Astrocyte (in vitro differentiated cells and primary cell): ENCODE measurements at regions not wholly inside any gene's neighbourhood (a gene's known extent, or its start where the extent isn't known, plus 50 kb on each side); places are given as distances from the start of the nearest gene placed in this dataset.
"Not testable (repeated sequence)": the region's sequence is repeated elsewhere in the genome, so short reads cannot be mapped to it uniquely, and the experiment has no call there.

Source experiments
- DNase-seq: peaks from one replicate; pipeline ENCODE4 v3.0.0-alpha.2; 2010; ENCODE audit warnings: low read depth
- FAIRE-seq: peaks from 2 replicates; lab custom pipeline; 2011; peaks lifted over from hg19 to GRCh38; lab: Jason Lieb, UNC
- H2AFZ ChIP-seq: 2 replicates; pipeline ENCODE4 v1.6.0; 2012; ENCODE audit warnings: low read depth, low read length, inconsistent platforms
- H3K27ac ChIP-seq: 2 replicates; pipeline ENCODE4 v1.5.1; 2011; ENCODE audit warnings: low read depth, low read length, inconsistent platforms
- H3K27me3 ChIP-seq: 2 replicates; pipeline ENCODE4 v1.6.0; 2011; ENCODE audit warnings: low read length, inconsistent platforms; ENCODE audit not compliant: insufficient read depth
- H3K36me3 ChIP-seq: 2 replicates; pipeline ENCODE4 v1.5.1; 2011; ENCODE audit warnings: low read length, inconsistent platforms; ENCODE audit not compliant: insufficient read depth
- H3K4me1 ChIP-seq: 2 replicates; pipeline ENCODE4 v1.5.1; 2011; ENCODE audit warnings: low read length, inconsistent platforms; ENCODE audit not compliant: insufficient read depth
- H3K4me2 ChIP-seq: 2 replicates; pipeline ENCODE4 v1.6.0; 2012; ENCODE audit warnings: low read length, inconsistent platforms
- H3K4me3 ChIP-seq: 2 replicates; pipeline ENCODE4 v1.5.1; 2011; ENCODE audit warnings: low read depth, mild to moderate bottlenecking, low read length, inconsistent platforms; ENCODE audit not compliant: insufficient read depth
- H3K79me2 ChIP-seq: 2 replicates; pipeline ENCODE4 v1.6.0; 2012; ENCODE audit warnings: mild to moderate bottlenecking, low read length, inconsistent platforms; ENCODE audit not compliant: insufficient read depth
- H3K9ac ChIP-seq: 2 replicates; pipeline ENCODE4 v1.6.0; 2012; ENCODE audit warnings: mild to moderate bottlenecking, low read length, inconsistent platforms
- H3K9me3 ChIP-seq: 2 replicates; pipeline ENCODE4 v1.5.1; 2012; ENCODE audit warnings: low read depth, mild to moderate bottlenecking, low read length, inconsistent platforms; ENCODE audit not compliant: insufficient read depth
- H4K20me1 ChIP-seq: 2 replicates; pipeline ENCODE4 v1.6.0; 2012; ENCODE audit warnings: low read length, inconsistent platforms; ENCODE audit not compliant: insufficient read depth
- H3K27ac Mint-ChIP-seq: one replicate; pipeline ENCODE4 v1.8.0; 2021; ENCODE audit warnings: mild to moderate bottlenecking, mixed read lengths; ENCODE audit not compliant: unreplicated experiment
- H3K27me3 Mint-ChIP-seq: one replicate; pipeline ENCODE4 v1.8.0; 2021; ENCODE audit warnings: low read depth, mixed read lengths; ENCODE audit not compliant: unreplicated experiment
- H3K36me3 Mint-ChIP-seq: one replicate; pipeline ENCODE4 v1.8.0; 2021; ENCODE audit warnings: low read depth, mixed read lengths; ENCODE audit not compliant: unreplicated experiment
- H3K4me1 Mint-ChIP-seq: one replicate; pipeline ENCODE4 v1.8.0; 2021; ENCODE audit warnings: low read depth, mixed read lengths; ENCODE audit not compliant: unreplicated experiment
- H3K4me3 Mint-ChIP-seq: one replicate; pipeline ENCODE4 v1.8.0; 2021; ENCODE audit warnings: mild to moderate bottlenecking, moderate library complexity, mixed read lengths; ENCODE audit not compliant: unreplicated experiment
- H3K9me3 Mint-ChIP-seq: one replicate; pipeline ENCODE4 v1.8.0; 2021; ENCODE audit warnings: mild to moderate bottlenecking, mixed read lengths; ENCODE audit not compliant: unreplicated experiment
- CTCF ChIP-seq: IDR thresholded peaks from 2 replicates; pipeline ENCODE4 v1.5.1; 2011; ENCODE audit warnings: low read depth, mild to moderate bottlenecking, inconsistent platforms, low read length, moderate library complexity; ENCODE audit not compliant: insufficient read depth
- EZH2 ChIP-seq: IDR thresholded peaks from 2 replicates; pipeline ENCODE4 v1.6.1; 2012; ENCODE audit warnings: mild to moderate bottlenecking, low read length, inconsistent platforms; ENCODE audit not compliant: insufficient read depth

GRCh38 chr3:75840160-75840559 lies 54.8 kb upstream of the ZNF717 start:
- Histone ChIP-seq H3K4me2 (peak overlapping the region; percentile 67), H3K9ac (peak overlapping the region; percentile 18), H3K27ac (peak overlapping the region; percentile 66)
- not testable (repeated sequence) for H3K36me3 Mint-ChIP-seq, H3K27me3 ChIP-seq, H3K4me1 ChIP-seq, H3K4me3 ChIP-seq, H3K4me3 Mint-ChIP-seq, H3K9me3 ChIP-seq, H3K9me3 Mint-ChIP-seq, FAIRE-seq, H3K27ac Mint-ChIP-seq, H4K20me1 ChIP-seq, H3K36me3 ChIP-seq, H2AFZ ChIP-seq, H3K27me3 Mint-ChIP-seq, H3K4me1 Mint-ChIP-seq, H3K79me2 ChIP-seq
- peak; percentile 36 for DNase-seq

- H3K4me1 ChIP-seq, H3K27ac Mint-ChIP-seq, H3K4me3 ChIP-seq, DNase-seq, H3K4me2 ChIP-seq, H3K27me3 Mint-ChIP-seq, H4K20me1 ChIP-seq, H3K36me3 ChIP-seq, H3K4me3 Mint-ChIP-seq, H3K27ac ChIP-seq, H3K4me1 Mint-ChIP-seq, H3K9me3 Mint-ChIP-seq, H3K9ac ChIP-seq, H3K36me3 Mint-ChIP-seq, H3K9me3 ChIP-seq, H3K79me2 ChIP-seq, FAIRE-seq, H3K27me3 ChIP-seq, H2AFZ ChIP-seq: not testable (repeated sequence)
Measured at GRCh38 chr3:75850301-75851008, 65.1 kb upstream of the ZNF717 start.

- Histone ChIP-seq H3K4me1 (no peaks in the 10 kb centered on the region), H3K9me3 (peaks cover 3% of the 10 kb centered on the region), H3K79me2 (no peaks in the 10 kb centered on the region), H3K9ac (no peak overlapping the region), H3K4me3 (no peak overlapping the region), H3K27me3 (no peaks in the 10 kb centered on the region), H3K27ac (no peak overlapping the region), H4K20me1 (no peaks in the 10 kb centered on the region), H3K4me2 (no peak overlapping the region), H2AFZ (no peak overlapping the region), H3K36me3 (no peaks in the 10 kb centered on the region)
- H3K4me3 Mint-ChIP-seq: no peak overlapping the region
- no peak overlapping the region for H3K27ac Mint-ChIP-seq
- no peaks in the 10 kb centered on the region for H3K4me1 Mint-ChIP-seq
- H3K27me3 Mint-ChIP-seq: no peaks in the 10 kb centered on the region
- TF ChIP-seq CTCF (no peak), EZH2 (no peak)
- DNase-seq: no peak
- FAIRE-seq: no peak
- H3K36me3 Mint-ChIP-seq: no peaks in the 10 kb centered on the region
- H3K9me3 Mint-ChIP-seq: no peaks in the 10 kb centered on the region
Measured at GRCh38 chr3:75863130-75863529, 77.8 kb upstream of the ZNF717 start.
